ENCODE measurements at regions not wholly inside any gene's neighbourhood (a gene's known extent, or its start where the extent isn't known, plus 50 kb on each side); places are given as distances from the start of the nearest gene placed in this dataset.

DNA sequence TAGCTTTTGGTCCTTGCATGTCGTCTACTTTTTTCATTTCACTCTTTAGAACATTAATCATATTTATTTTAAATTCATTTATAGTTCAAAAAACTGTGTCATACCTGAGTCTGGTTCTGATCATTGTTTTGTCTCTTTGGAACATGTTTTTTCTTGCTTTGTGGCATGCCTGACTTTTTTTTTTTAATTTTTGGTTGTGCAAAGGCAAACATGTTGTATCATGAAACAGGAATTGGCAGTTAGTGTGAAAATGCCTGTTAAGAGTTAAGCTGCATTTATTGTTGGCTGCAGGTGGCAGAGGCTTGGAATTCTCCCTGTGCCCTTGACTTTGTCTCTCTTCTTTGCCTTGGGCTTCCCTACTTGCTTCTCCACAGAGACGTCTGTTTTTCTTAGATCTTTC is 525.0 kb upstream of the ADARB2 start:
- Mint-ChIP-seq H3K4me3 (ENCODE audit: unreplicated experiment) (no peak overlapping the region), H3K36me3 (ENCODE audit: insufficient read depth, unreplicated experiment) (no peaks in the 10 kb centered on the region), H3K27ac (ENCODE audit: low read depth, unreplicated experiment) (no peak overlapping the region), H3K27me3 (ENCODE audit: insufficient read depth, unreplicated experiment) (no peaks in the 10 kb centered on the region), H3K4me1 (ENCODE audit: insufficient read depth, unreplicated experiment) (no peaks in the 10 kb centered on the region), H3K9me3 (ENCODE audit: unreplicated experiment) (peaks cover 9% of the 10 kb centered on the region)
- peak; percentile 39 for DNase-seq (ENCODE audit: unreplicated experiment)
- BruUV-seq (replicated peaks), result no TSS peak
- ChIA-PET POLR2A (interaction anchor here (0.6 to 0.7 kb wide), 2 partner anchors 12 to 48 kb away, joined by 4 read pairs; no protein-coding TSS in a partner anchor), CTCF (interaction anchor here (0.6 kb wide), 2 partner anchors 570 to 730 kb away, joined by 3 to 4 read pairs; no protein-coding TSS in a partner anchor)
- intact Hi-C loops (cut with micrococcal nuclease), result no loop called here
- TF ChIP-seq, protein P1, sequence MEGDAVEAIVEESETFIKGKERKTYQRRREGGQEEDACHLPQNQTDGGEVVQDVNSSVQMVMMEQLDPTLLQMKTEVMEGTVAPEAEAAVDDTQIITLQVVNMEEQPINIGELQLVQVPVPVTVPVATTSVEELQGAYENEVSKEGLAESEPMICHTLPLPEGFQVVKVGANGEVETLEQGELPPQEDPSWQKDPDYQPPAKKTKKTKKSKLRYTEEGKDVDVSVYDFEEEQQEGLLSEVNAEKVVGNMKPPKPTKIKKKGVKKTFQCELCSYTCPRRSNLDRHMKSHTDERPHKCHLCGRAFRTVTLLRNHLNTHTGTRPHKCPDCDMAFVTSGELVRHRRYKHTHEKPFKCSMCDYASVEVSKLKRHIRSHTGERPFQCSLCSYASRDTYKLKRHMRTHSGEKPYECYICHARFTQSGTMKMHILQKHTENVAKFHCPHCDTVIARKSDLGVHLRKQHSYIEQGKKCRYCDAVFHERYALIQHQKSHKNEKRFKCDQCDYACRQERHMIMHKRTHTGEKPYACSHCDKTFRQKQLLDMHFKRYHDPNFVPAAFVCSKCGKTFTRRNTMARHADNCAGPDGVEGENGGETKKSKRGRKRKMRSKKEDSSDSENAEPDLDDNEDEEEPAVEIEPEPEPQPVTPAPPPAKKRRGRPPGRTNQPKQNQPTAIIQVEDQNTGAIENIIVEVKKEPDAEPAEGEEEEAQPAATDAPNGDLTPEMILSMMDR (IDR thresholded peaks at IDR 0.05; ENCODE audit: unreplicated experiment), result no peak

DNA sequence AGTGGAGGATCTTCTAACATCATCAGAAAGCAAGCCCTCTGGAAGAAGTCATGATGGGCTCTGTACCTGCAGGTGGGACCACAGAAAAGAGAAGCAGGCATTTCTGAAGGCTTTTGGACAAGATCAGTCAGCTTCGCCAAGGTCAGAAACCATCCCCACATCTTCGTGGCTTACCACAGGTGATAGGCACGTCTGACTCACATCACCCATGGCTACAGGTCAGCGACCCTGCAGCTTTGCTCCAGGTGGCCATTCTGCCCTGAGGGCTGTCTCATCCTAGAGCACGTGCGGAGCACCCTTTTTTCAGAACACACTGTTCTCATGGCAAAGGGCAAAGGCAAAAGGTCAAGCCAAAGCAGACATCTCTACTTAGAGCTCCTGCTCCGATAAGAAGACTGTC is 518.9 kb upstream of the ADARB2 start:
- intact Hi-C loops (cut with micrococcal nuclease), result no loop called here
- no TSS peak for BruUV-seq (replicated peaks)
- H3K9me3 Mint-ChIP-seq (ENCODE audit: unreplicated experiment), result peaks cover 9% of the 10 kb centered on the region
- no peak overlapping the region for H3K4me3 Mint-ChIP-seq (ENCODE audit: unreplicated experiment)
- DNase-seq (ENCODE audit: unreplicated experiment), result no peak
- TF ChIP-seq, protein P1 (IDR thresholded peaks at IDR 0.05; ENCODE audit: unreplicated experiment), result no peak
- CTCF ChIA-PET, result no interaction called here
- no peaks in the 10 kb centered on the region for H3K27me3 Mint-ChIP-seq (ENCODE audit: insufficient read depth, unreplicated experiment)
- no peaks in the 10 kb centered on the region for H3K4me1 Mint-ChIP-seq (ENCODE audit: insufficient read depth, unreplicated experiment)
- POLR2A ChIA-PET, result no interaction called here
- no peaks in the 10 kb centered on the region for H3K36me3 Mint-ChIP-seq (ENCODE audit: insufficient read depth, unreplicated experiment)
- no peak overlapping the region for H3K27ac Mint-ChIP-seq (ENCODE audit: low read depth, unreplicated experiment)

DNA sequence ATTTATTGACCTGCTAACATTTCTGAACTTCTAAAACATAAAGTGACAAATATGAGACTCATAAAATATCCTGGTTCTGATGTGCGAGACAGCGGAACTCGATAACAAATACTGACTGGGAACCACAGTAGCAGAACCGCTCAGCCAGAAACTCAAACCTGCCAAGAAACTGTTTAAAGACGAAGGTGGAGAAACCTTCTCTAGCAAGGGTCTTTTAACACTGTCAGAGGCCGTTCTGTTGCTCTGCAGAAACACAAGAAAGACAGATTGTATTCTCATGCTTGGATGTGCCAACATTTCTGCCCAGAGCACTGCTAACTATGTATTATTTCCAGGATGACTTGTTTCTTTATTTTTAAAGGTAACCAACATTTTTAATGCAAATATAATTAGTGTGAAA is 514.8 kb upstream of the ADARB2 start:
- POLR2A ChIA-PET, result interaction anchor here (0.7 kb wide), 1 partner anchor 515 kb away, joined by 3 read pairs; the partner anchor contains the start of gene ADARB2
- intact Hi-C loops (cut with micrococcal nuclease), result no loop called here
- CTCF ChIA-PET, result interaction anchor here (0.6 kb wide), 1 partner anchor 43 kb away, joined by 3 read pairs; no protein-coding TSS in a partner anchor
- no peak overlapping the region for H3K27ac Mint-ChIP-seq (ENCODE audit: low read depth, unreplicated experiment)
- no peak overlapping the region for H3K4me3 Mint-ChIP-seq (ENCODE audit: unreplicated experiment)
- no peaks in the 10 kb centered on the region for H3K27me3 Mint-ChIP-seq (ENCODE audit: insufficient read depth, unreplicated experiment)
- peaks cover 2% of the 10 kb centered on the region for H3K4me1 Mint-ChIP-seq (ENCODE audit: insufficient read depth, unreplicated experiment)
- no TSS peak for BruUV-seq (replicated peaks)
- TF ChIP-seq, protein P1 (IDR thresholded peaks at IDR 0.05; ENCODE audit: unreplicated experiment), result no peak
- no peaks in the 10 kb centered on the region for H3K36me3 Mint-ChIP-seq (ENCODE audit: insufficient read depth, unreplicated experiment)
- DNase-seq (ENCODE audit: unreplicated experiment), result no peak
- H3K9me3 Mint-ChIP-seq (ENCODE audit: unreplicated experiment), result no peaks in the 10 kb centered on the region

DNA sequence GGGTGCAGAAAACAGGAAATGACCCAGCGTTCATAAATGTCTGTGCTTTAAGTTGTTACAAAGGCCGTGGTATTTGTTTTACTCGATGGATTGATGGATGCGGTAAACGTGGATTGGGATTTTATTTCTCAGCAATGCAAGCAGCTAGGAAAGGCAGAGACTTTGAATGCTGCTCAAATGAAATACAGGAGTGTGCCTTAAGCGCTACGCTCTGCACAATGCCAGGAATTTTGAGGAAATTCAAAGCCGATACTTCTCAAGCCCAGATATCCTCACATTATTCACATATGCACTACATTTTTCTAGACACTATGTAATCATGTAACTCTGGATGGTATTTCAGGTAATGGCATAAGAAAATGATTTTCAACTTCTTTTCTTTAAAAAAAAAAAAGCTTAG is 514.3 kb upstream of the ADARB2 start:
- Mint-ChIP-seq H3K27me3 (ENCODE audit: insufficient read depth, unreplicated experiment) (no peaks in the 10 kb centered on the region), H3K27ac (ENCODE audit: low read depth, unreplicated experiment) (no peak overlapping the region), H3K4me3 (ENCODE audit: unreplicated experiment) (no peak overlapping the region), H3K36me3 (ENCODE audit: insufficient read depth, unreplicated experiment) (no peaks in the 10 kb centered on the region), H3K9me3 (ENCODE audit: unreplicated experiment) (no peaks in the 10 kb centered on the region), H3K4me1 (ENCODE audit: insufficient read depth, unreplicated experiment) (peaks cover 6% of the 10 kb centered on the region)
- ChIA-PET POLR2A (interaction anchor here (0.7 kb wide), 1 partner anchor 514 kb away, joined by 3 read pairs; the partner anchor contains the start of gene ADARB2), CTCF (interaction anchor here (0.6 kb wide), 1 partner anchor 43 kb away, joined by 3 read pairs; no protein-coding TSS in a partner anchor)
- DNase-seq (ENCODE audit: unreplicated experiment), result no peak
- TF ChIP-seq, protein P1 (IDR thresholded peaks at IDR 0.05; ENCODE audit: unreplicated experiment), result no peak
- intact Hi-C loops (cut with micrococcal nuclease), result no loop called here
- BruUV-seq (replicated peaks), result no TSS peak

Measured in MCF 10A (cell line).